HG02981 (cell line): ENCODE measurements at regions not wholly inside any gene's neighbourhood (a gene's known extent, or its start where the extent isn't known, plus 50 kb on each side); places are given as distances from the start of the nearest gene placed in this dataset.

ENCODE experiments used
- ATAC-seq: cut with Tn5 transposase; IDR thresholded peaks from one replicate; pipeline ENCODE4 v1.9.1; 2021; ENCODE audit warnings: mild to moderate bottlenecking, moderate library complexity; ENCODE audit not compliant: unreplicated experiment

GRCh38 chr4:163948920-163949455, 454.5 kb downstream of the TMA16 start:
- no peak for ATAC-seq

GRCh38 chr4:163949976-163950601, 455.6 kb downstream of the TMA16 start:
- no peak for ATAC-seq

- no peak for ATAC-seq
Measured at GRCh38 chr4:163955288-163955687, 460.8 kb downstream of the TMA16 start.

- no peak for ATAC-seq
Measured at GRCh38 chr4:163958751-163959150, 464.3 kb downstream of the TMA16 start.

GRCh38 chr4:163959932-163960331, 465.4 kb downstream of the TMA16 start:
- no peak for ATAC-seq

- ATAC-seq, result no peak
Measured at GRCh38 chr4:163966612-163967011, 472.1 kb downstream of the TMA16 start.

GRCh38 chr4:163967263-163967662, 472.8 kb downstream of the TMA16 start:
- ATAC-seq, result no peak

GRCh38 chr4:163967710-163968109, 473.2 kb downstream of the TMA16 start:
- ATAC-seq, result no peak

- ATAC-seq, result no peak
Measured at GRCh38 chr4:163969291-163969690, 474.8 kb downstream of the TMA16 start.

GRCh38 chr4:163976588-163976987, 482.1 kb downstream of the TMA16 start:
- no peak for ATAC-seq

- ATAC-seq, result no peak
Measured at GRCh38 chr4:163988391-163988790, 493.9 kb downstream of the TMA16 start.

GRCh38 chr4:163988865-163989264, 494.4 kb downstream of the TMA16 start:
- no peak for ATAC-seq

- no peak for ATAC-seq
Measured at GRCh38 chr4:163991298-163991865, 496.9 kb downstream of the TMA16 start.

GRCh38 chr4:164009435-164009834, 514.9 kb downstream of the TMA16 start:
- ATAC-seq, result no peak

GRCh38 chr4:164011791-164012190, 517.3 kb downstream of the TMA16 start:
- no peak for ATAC-seq

- ATAC-seq, result peak; percentile 72
Measured at GRCh38 chr4:164012396-164013027, 518.0 kb downstream of the TMA16 start.

- ATAC-seq, result no peak
Measured at GRCh38 chr4:164021947-164022346, 527.5 kb downstream of the TMA16 start.

- no peak for ATAC-seq
Measured at GRCh38 chr4:164023214-164023613, 528.7 kb downstream of the TMA16 start.

- no peak for ATAC-seq
Measured at GRCh38 chr4:164027805-164028204, 533.3 kb downstream of the TMA16 start.

GRCh38 chr4:164039482-164039881, 545.0 kb downstream of the TMA16 start:
- ATAC-seq, result no peak

- ATAC-seq, result no peak
Measured at GRCh38 chr4:164056426-164057142, 562.1 kb downstream of the TMA16 start.
